ENCODE measurements at regions not wholly inside any gene's neighbourhood (a gene's known extent, or its start where the extent isn't known, plus 50 kb on each side); places are given as distances from the start of the nearest gene placed in this dataset.
"Not testable (repeated sequence)": the region's sequence is repeated elsewhere in the genome, so short reads cannot be mapped to it uniquely, and the experiment has no call there.

GRCh38 chr7:53087274-53087673, 51.8 kb downstream of the POM121L12 start:
- no peak for DNase-seq (ENCODE audit: low read depth in 2 of 2)

GRCh38 chr7:53094191-53094590, 58.8 kb downstream of the POM121L12 start:
- no peak for DNase-seq (ENCODE audit: low read depth in 2 of 2)

- DNase-seq (ENCODE audit: low read depth in 2 of 2): no peak
Measured at GRCh38 chr7:53094827-53095226, 59.4 kb downstream of the POM121L12 start.

- no peak for DNase-seq (ENCODE audit: low read depth in 2 of 2)
Measured at GRCh38 chr7:53095731-53096501, 60.5 kb downstream of the POM121L12 start.

- no peak for DNase-seq (ENCODE audit: low read depth in 2 of 2)
Measured at GRCh38 chr7:53100091-53100490, 64.7 kb downstream of the POM121L12 start.

GRCh38 chr7:53101026-53101425, 65.6 kb downstream of the POM121L12 start:
- no peak for DNase-seq (ENCODE audit: low read depth in 2 of 2)

- no peak for DNase-seq (ENCODE audit: low read depth in 2 of 2)
Measured at GRCh38 chr7:53110425-53110824, 75.0 kb downstream of the POM121L12 start.

GRCh38 chr7:53111031-53111430, 75.6 kb downstream of the POM121L12 start:
- DNase-seq (ENCODE audit: low read depth in 2 of 2): no peak

- no peak for DNase-seq (ENCODE audit: low read depth in 2 of 2)
Measured at GRCh38 chr7:53113424-53113823, 78.0 kb downstream of the POM121L12 start.

- DNase-seq (ENCODE audit: low read depth in 2 of 2): no peak
Measured at GRCh38 chr7:53119514-53119941, 84.1 kb downstream of the POM121L12 start.

GRCh38 chr7:53121374-53121773, 85.9 kb downstream of the POM121L12 start:
- no peak for DNase-seq (ENCODE audit: low read depth in 2 of 2)

- DNase-seq (ENCODE audit: low read depth in 2 of 2): no peak
Measured at GRCh38 chr7:53131697-53132096, 96.3 kb downstream of the POM121L12 start.

GRCh38 chr7:53151496-53151895, 116.1 kb downstream of the POM121L12 start:
- DNase-seq (ENCODE audit: low read depth in 2 of 2): no peak

- not testable (repeated sequence) for DNase-seq (ENCODE audit: low read depth in 2 of 2)
Measured at GRCh38 chr7:53187184-53187583, 151.8 kb downstream of the POM121L12 start.

- DNase-seq (ENCODE audit: low read depth in 2 of 2): no peak
Measured at GRCh38 chr7:53191191-53191695, 155.8 kb downstream of the POM121L12 start.

- no peak for DNase-seq (ENCODE audit: low read depth in 2 of 2)
Measured at GRCh38 chr7:53191836-53192443, 156.5 kb downstream of the POM121L12 start.

- no peak for DNase-seq (ENCODE audit: low read depth in 2 of 2)
Measured at GRCh38 chr7:53205006-53205405, 169.6 kb downstream of the POM121L12 start.

- no peak for DNase-seq (ENCODE audit: low read depth in 2 of 2)
Measured at GRCh38 chr7:53209129-53209528, 173.7 kb downstream of the POM121L12 start.

GRCh38 chr7:53214463-53214862, 179.0 kb downstream of the POM121L12 start:
- DNase-seq (ENCODE audit: low read depth in 2 of 2): no peak

- DNase-seq (ENCODE audit: low read depth in 2 of 2): no peak
Measured at GRCh38 chr7:53218730-53219504, 183.5 kb downstream of the POM121L12 start.

- no peak for DNase-seq (ENCODE audit: low read depth in 2 of 2)
Measured at GRCh38 chr7:53229202-53229601, 193.8 kb downstream of the POM121L12 start.

GRCh38 chr7:53237344-53237913, 202.0 kb downstream of the POM121L12 start:
- DNase-seq (ENCODE audit: low read depth in 2 of 2): no peak
